ENCODE measurements at regions not wholly inside any gene's neighbourhood (a gene's known extent, or its start where the extent isn't known, plus 50 kb on each side); places are given as distances from the start of the nearest gene placed in this dataset.
A peak's percentile ranks its signal among the peaks of the same experiment; 100 is the strongest.
"Not testable (repeated sequence)": the region's sequence is repeated elsewhere in the genome, so short reads cannot be mapped to it uniquely, and the experiment has no call there.

- DNase-seq (ENCODE audit: low spot score), result no peak
These were observed 80.7 kb upstream of the CCDC167 start for GRCh38 chr6:37580176-37580955.

GRCh38 chr6:37579444-37580067, 79.9 kb upstream of the CCDC167 start:
- DNase-seq (ENCODE audit: low spot score), result no peak

GRCh38 chr6:37578104-37578503, 78.4 kb upstream of the CCDC167 start:
- DNase-seq (ENCODE audit: low spot score), result no peak

- no peak for DNase-seq (ENCODE audit: low spot score)
These were observed 76.6 kb upstream of the CCDC167 start for GRCh38 chr6:37576336-37576737.

GRCh38 chr6:37575221-37575620, 75.5 kb upstream of the CCDC167 start:
- no peak for DNase-seq (ENCODE audit: low spot score)

GRCh38 chr6:37572334-37572733, 72.6 kb upstream of the CCDC167 start:
- no peak for DNase-seq (ENCODE audit: low spot score)

GRCh38 chr6:37570482-37571133, 70.9 kb upstream of the CCDC167 start:
- DNase-seq (ENCODE audit: low spot score), result no peak

GRCh38 chr6:37569743-37570481, 70.2 kb upstream of the CCDC167 start:
- no peak for DNase-seq (ENCODE audit: low spot score)

- no peak for DNase-seq (ENCODE audit: low spot score)
These were observed 69.6 kb upstream of the CCDC167 start for GRCh38 chr6:37569317-37569716.

- no peak for DNase-seq (ENCODE audit: low spot score)
These were observed 67.3 kb upstream of the CCDC167 start for GRCh38 chr6:37566950-37567349.

GRCh38 chr6:37566111-37566949, 66.6 kb upstream of the CCDC167 start:
- DNase-seq (ENCODE audit: low spot score), result no peak

- peak; percentile 71 for DNase-seq (ENCODE audit: low spot score)
These were observed 65.8 kb upstream of the CCDC167 start for GRCh38 chr6:37565267-37566110.

- DNase-seq (ENCODE audit: low spot score), result not testable (repeated sequence)
These were observed 63.2 kb upstream of the CCDC167 start for GRCh38 chr6:37562926-37563288.

GRCh38 chr6:37561361-37561760, 61.7 kb upstream of the CCDC167 start:
- no peak for DNase-seq (ENCODE audit: low spot score)

GRCh38 chr6:37560737-37561103, 61.0 kb upstream of the CCDC167 start:
- no peak for DNase-seq (ENCODE audit: low spot score)

GRCh38 chr6:37559501-37559900, 59.8 kb upstream of the CCDC167 start:
- no peak for DNase-seq (ENCODE audit: low spot score)

- no peak for DNase-seq (ENCODE audit: low spot score)
These were observed 59.4 kb upstream of the CCDC167 start for GRCh38 chr6:37559050-37559449.

- no peak for DNase-seq (ENCODE audit: low spot score)
These were observed 59.0 kb upstream of the CCDC167 start for GRCh38 chr6:37558646-37559045.

GRCh38 chr6:37558168-37558567, 58.5 kb upstream of the CCDC167 start:
- no peak for DNase-seq (ENCODE audit: low spot score)

GRCh38 chr6:37557645-37558114, 58.0 kb upstream of the CCDC167 start:
- DNase-seq (ENCODE audit: low spot score), result no peak

Measured in left forelimb (tissue), 1 donor.